A673 (cell line): ENCODE measurements at regions not wholly inside any gene's neighbourhood (a gene's known extent, or its start where the extent isn't known, plus 50 kb on each side); places are given as distances from the start of the nearest gene placed in this dataset.

Source experiments
- CTCF ChIP-seq: fragments of 300-800, 200-600 bp; sonication (generic); conservative IDR thresholded peaks from 2 replicates; pipeline ENCODE4 v1.5.1; 2017; ENCODE audit warnings: low read depth, mild to moderate bottlenecking, antibody characterized with exemption, low read length, moderate library complexity, mixed read lengths
- EZH2 ChIP-seq: fragments of 200-600 bp; sonication (generic); IDR thresholded peaks from 2 replicates; pipeline ENCODE4 v1.6.1; 2017; ENCODE audit warnings: borderline replicate concordance, low read depth, mild to moderate bottlenecking, mixed read lengths, antibody characterized with exemption, low read length; ENCODE audit not compliant: poor library complexity, severe bottlenecking

GRCh38 chr11:94708642-94709041 lies 59.5 kb upstream of the AMOTL1 start:
- TF ChIP-seq CTCF, result no peak
- TF ChIP-seq EZH2, result no peak
